Activated naive CD4-positive, alpha-beta T cell treated with Interleukin-2 at 50 U/mL for 16 hours (primary cell): ENCODE measurements at regions not wholly inside any gene's neighbourhood (a gene's known extent, or its start where the extent isn't known, plus 50 kb on each side); places are given as distances from the start of the nearest gene placed in this dataset.

Experiments used
- DNase-seq: peaks from one replicate; pipeline ENCODE4 v3.0.0-alpha.2; 2020

- no peak for DNase-seq
Measured at GRCh38 chr4:104969394-104970082, 177.1 kb upstream of the TET2 start.

- DNase-seq = no peak
Measured at GRCh38 chr4:104971462-104971861, 175.2 kb upstream of the TET2 start.

GRCh38 chr4:104973708-104974107, 173.0 kb upstream of the TET2 start:
- no peak for DNase-seq

- DNase-seq = no peak
Measured at GRCh38 chr4:104975617-104976016, 171.1 kb upstream of the TET2 start.

GRCh38 chr4:104976262-104976661, 170.4 kb upstream of the TET2 start:
- DNase-seq = no peak

GRCh38 chr4:104979083-104979760, 167.5 kb upstream of the TET2 start:
- DNase-seq = no peak

- DNase-seq = no peak
Measured at GRCh38 chr4:104983615-104984179, 163.0 kb upstream of the TET2 start.

- DNase-seq = no peak
Measured at GRCh38 chr4:104986306-104986705, 160.4 kb upstream of the TET2 start.

- DNase-seq = no peak
Measured at GRCh38 chr4:104989371-104989770, 157.3 kb upstream of the TET2 start.

- DNase-seq = no peak
Measured at GRCh38 chr4:105002278-105002677, 144.4 kb upstream of the TET2 start.

- DNase-seq = no peak
Measured at GRCh38 chr4:105014234-105014633, 132.4 kb upstream of the TET2 start.

GRCh38 chr4:105014635-105015034, 132.0 kb upstream of the TET2 start:
- DNase-seq = no peak

GRCh38 chr4:105015750-105016149, 130.9 kb upstream of the TET2 start:
- DNase-seq = no peak

- DNase-seq = no peak
Measured at GRCh38 chr4:105022811-105023667, 123.6 kb upstream of the TET2 start.

GRCh38 chr4:105023668-105024055, 123.0 kb upstream of the TET2 start:
- DNase-seq = no peak

- DNase-seq = no peak
Measured at GRCh38 chr4:105025263-105026017, 121.2 kb upstream of the TET2 start.

GRCh38 chr4:105036991-105037390, 109.7 kb upstream of the TET2 start:
- no peak for DNase-seq

- no peak for DNase-seq
Measured at GRCh38 chr4:105042451-105042850, 104.2 kb upstream of the TET2 start.

- DNase-seq = no peak
Measured at GRCh38 chr4:105050896-105051295, 95.8 kb upstream of the TET2 start.

GRCh38 chr4:105057370-105058105, 89.1 kb upstream of the TET2 start:
- DNase-seq = no peak

- no peak for DNase-seq
Measured at GRCh38 chr4:105058177-105058812, 88.4 kb upstream of the TET2 start.
